HEK293 (cell line): ENCODE measurements at regions not wholly inside any gene's neighbourhood (a gene's known extent, or its start where the extent isn't known, plus 50 kb on each side); places are given as distances from the start of the nearest gene placed in this dataset.

ENCODE experiments used
- CTCF ChIA-PET: fragments of 350-600 bp; formaldehyde crosslinking; extraction: SDS; loops from one replicate; lab custom pipeline; 2021; ENCODE audit warnings: antibody characterized with exemption; lab: Yijun Ruan, JAX
- POLR2A ChIA-PET: fragments of 300-600 bp; formaldehyde crosslinking; extraction: SDS; loops from one replicate; lab custom pipeline; 2020; ENCODE audit warnings: antibody characterized with exemption, inconsistent platforms; lab: Yijun Ruan, JAX
- H3K27ac ChIP-seq: fragments of 200-500 bp; sonication (Bioruptor generic); 2 replicates; pipeline ENCODE4 v1.5.1; 2014; ENCODE audit warnings: low read depth, low read length, control low read depth, inconsistent platforms; ENCODE audit errors: extremely low read depth
- H3K36me3 ChIP-seq, 2 experiments: fragments of 200-500 bp in 1 of 2; sonication (Bioruptor generic) in 1 of 2; 1 replicate in 1 of 2; 2 replicates in 1 of 2; pipeline ENCODE4 v1.5.1; 2014 to 2017; ENCODE audit warnings: inconsistent platforms in 2 of 2, low read length in 2 of 2; ENCODE audit not compliant: control insufficient read depth in 2 of 2, insufficient read depth in 1 of 2
- H3K4me1 ChIP-seq: fragments of 200-500 bp; sonication (Bioruptor generic); 2 replicates; pipeline ENCODE4 v1.5.1; 2014; ENCODE audit warnings: mild to moderate bottlenecking, low read length, inconsistent platforms; ENCODE audit not compliant: control insufficient read depth, insufficient read depth
- H3K4me3 ChIP-seq: 2 replicates; pipeline ENCODE4 v1.5.1; 2011; ENCODE audit warnings: low read depth, mild to moderate bottlenecking, control low read depth, low read length, moderate library complexity
- H3K9me3 ChIP-seq: fragments of 200-500 bp; sonication (Bioruptor generic); 2 replicates; pipeline ENCODE4 v1.5.1; 2014; ENCODE audit warnings: low read depth, low read length, inconsistent platforms; ENCODE audit not compliant: control insufficient read depth, insufficient read depth
- EGR2 ChIP-seq: fragments of 450-650 bp; formaldehyde crosslinking; IDR thresholded peaks from 2 replicates; pipeline ENCODE4 v1.5.1; 2016; ENCODE audit warnings: low read depth, missing biosample characterization, missing genetic modification characterization
- GFI1B ChIP-seq: fragments of 450-650 bp; formaldehyde crosslinking; IDR thresholded peaks from 2 replicates; pipeline ENCODE4 v1.5.1; 2016; ENCODE audit warnings: missing biosample characterization, missing genetic modification characterization
- GLI4 ChIP-seq: fragments of 450-650 bp; formaldehyde crosslinking; IDR thresholded peaks from 2 replicates; pipeline ENCODE4 v1.5.1; 2016; ENCODE audit warnings: missing biosample characterization, missing genetic modification characterization
- KLF7 ChIP-seq: fragments of 450-650 bp; formaldehyde crosslinking; IDR thresholded peaks from 2 replicates; pipeline ENCODE4 v1.5.1; 2016; ENCODE audit warnings: missing biosample characterization, missing genetic modification characterization, borderline replicate concordance
- KLF8 ChIP-seq: fragments of 450-650 bp; formaldehyde crosslinking; IDR thresholded peaks from 2 replicates; pipeline ENCODE4 v1.5.1; 2016; ENCODE audit warnings: missing biosample characterization, missing genetic modification characterization
- OVOL3 ChIP-seq: fragments of 450-650 bp; formaldehyde crosslinking; IDR thresholded peaks from 2 replicates; pipeline ENCODE4 v1.5.1; 2016; ENCODE audit warnings: missing biosample characterization, missing genetic modification characterization
- PRDM1 ChIP-seq: fragments of 450-650 bp; formaldehyde crosslinking; IDR thresholded peaks from 2 replicates; pipeline ENCODE4; 2016; ENCODE audit warnings: missing biosample characterization, missing genetic modification characterization
- REPIN1 ChIP-seq: fragments of 450-650 bp; formaldehyde crosslinking; IDR thresholded peaks from 2 replicates; pipeline ENCODE4 v1.5.1; 2017; ENCODE audit warnings: missing biosample characterization, missing genetic modification characterization, low read depth
- SP7 ChIP-seq: fragments of 450-650 bp; formaldehyde crosslinking; IDR thresholded peaks from 2 replicates; pipeline ENCODE4 v1.5.1; 2016; ENCODE audit warnings: missing biosample characterization, missing genetic modification characterization
- ZBTB8A ChIP-seq: fragments of 450-650 bp; formaldehyde crosslinking; IDR thresholded peaks from 2 replicates; pipeline ENCODE4 v1.5.1; 2016; ENCODE audit warnings: missing biosample characterization, missing genetic modification characterization
- ZIC2 ChIP-seq: fragments of 450-650 bp; formaldehyde crosslinking; IDR thresholded peaks from 2 replicates; pipeline ENCODE4 v1.5.1; 2016; ENCODE audit warnings: missing biosample characterization, missing genetic modification characterization
- ZNF10 ChIP-seq: fragments of 450-650 bp; formaldehyde crosslinking; IDR thresholded peaks from 2 replicates; pipeline ENCODE4 v1.5.1; 2017; ENCODE audit warnings: missing biosample characterization, missing genetic modification characterization
- ZNF112 ChIP-seq: fragments of 450-650 bp; formaldehyde crosslinking; IDR thresholded peaks from 2 replicates; pipeline ENCODE4 v1.5.0; 2017; ENCODE audit warnings: missing biosample characterization, missing genetic modification characterization
- ZNF132 ChIP-seq: fragments of 450-650 bp; formaldehyde crosslinking; IDR thresholded peaks from 2 replicates; pipeline ENCODE4 v1.5.1; 2017; ENCODE audit warnings: missing biosample characterization, missing genetic modification characterization, borderline replicate concordance
- ZNF138 ChIP-seq: fragments of 450-650 bp; formaldehyde crosslinking; IDR thresholded peaks from 2 replicates; pipeline ENCODE4 v1.5.1; 2016; ENCODE audit warnings: missing biosample characterization, missing genetic modification characterization, borderline replicate concordance
- ZNF157 ChIP-seq: fragments of 450-650 bp; formaldehyde crosslinking; IDR thresholded peaks from 2 replicates; pipeline ENCODE4 v1.5.1; 2016; ENCODE audit warnings: missing biosample characterization, missing genetic modification characterization
- ZNF214 ChIP-seq: fragments of 450-650 bp; formaldehyde crosslinking; IDR thresholded peaks from 2 replicates; pipeline ENCODE4 v1.5.1; 2017; ENCODE audit warnings: missing biosample characterization, mild to moderate bottlenecking, missing genetic modification characterization, borderline replicate concordance
- ZNF302 ChIP-seq: fragments of 450-650 bp; formaldehyde crosslinking; IDR thresholded peaks from 2 replicates; pipeline ENCODE4 v1.5.1; 2016; ENCODE audit warnings: missing biosample characterization, missing genetic modification characterization, low read depth
- ZNF324 ChIP-seq: fragments of 450-650 bp; formaldehyde crosslinking; IDR thresholded peaks from 2 replicates; pipeline ENCODE4 v1.5.1; 2016; ENCODE audit warnings: missing biosample characterization, missing genetic modification characterization
- ZNF354C ChIP-seq: fragments of 450-650 bp; formaldehyde crosslinking; IDR thresholded peaks from 2 replicates; pipeline ENCODE4 v1.5.1; 2016; ENCODE audit warnings: missing biosample characterization, missing genetic modification characterization, low read depth, borderline replicate concordance
- ZNF416 ChIP-seq: fragments of 450-650 bp; formaldehyde crosslinking; IDR thresholded peaks from 2 replicates; pipeline ENCODE4 v1.5.1; 2016; ENCODE audit warnings: missing biosample characterization, missing genetic modification characterization
- ZNF433 ChIP-seq: fragments of 450-650 bp; formaldehyde crosslinking; IDR thresholded peaks from 2 replicates; pipeline ENCODE4 v1.5.1; 2016; ENCODE audit warnings: missing biosample characterization, missing genetic modification characterization, low read depth
- ZNF501 ChIP-seq: fragments of 450-650 bp; formaldehyde crosslinking; IDR thresholded peaks from 2 replicates; pipeline ENCODE4 v1.5.1; 2016; ENCODE audit warnings: missing biosample characterization, missing genetic modification characterization
- ZNF626 ChIP-seq: fragments of 450-650 bp; sonication (Bioruptor Pico); formaldehyde crosslinking; IDR thresholded peaks from 2 replicates; pipeline ENCODE4 v1.5.1; 2018; ENCODE audit warnings: missing biosample characterization, missing genetic modification characterization, inconsistent platforms
- ZNF660 ChIP-seq: fragments of 450-650 bp; IDR thresholded peaks from 2 replicates; pipeline ENCODE4 v1.5.1; 2018; ENCODE audit warnings: missing biosample characterization, mild to moderate bottlenecking, missing genetic modification characterization
- ZNF677 ChIP-seq: fragments of 450-650 bp; IDR thresholded peaks from 2 replicates; pipeline ENCODE4 v1.5.0; 2018; ENCODE audit warnings: missing biosample characterization, mild to moderate bottlenecking, missing genetic modification characterization, moderate library complexity
- ZNF76 ChIP-seq: fragments of 450-650 bp; formaldehyde crosslinking; IDR thresholded peaks from 2 replicates; pipeline ENCODE4; 2016; ENCODE audit warnings: low read depth, missing biosample characterization, missing genetic modification characterization, borderline replicate concordance
- ZSCAN23 ChIP-seq: fragments of 450-650 bp; formaldehyde crosslinking; IDR thresholded peaks from 2 replicates; pipeline ENCODE4 v1.5.1; 2016; ENCODE audit warnings: missing biosample characterization, missing genetic modification characterization
- TF ChIP-seq, protein P1 (sequence below): fragments of 450-650 bp; formaldehyde crosslinking; IDR thresholded peaks from 2 replicates; pipeline ENCODE4 v1.5.1; 2016; ENCODE audit warnings: missing biosample characterization, missing genetic modification characterization, low read depth
- TF ChIP-seq, protein P2 (sequence below): fragments of 450-650 bp; formaldehyde crosslinking; IDR thresholded peaks from 2 replicates; pipeline ENCODE4 v1.5.1; 2017; ENCODE audit warnings: missing biosample characterization, missing genetic modification characterization

DNA sequence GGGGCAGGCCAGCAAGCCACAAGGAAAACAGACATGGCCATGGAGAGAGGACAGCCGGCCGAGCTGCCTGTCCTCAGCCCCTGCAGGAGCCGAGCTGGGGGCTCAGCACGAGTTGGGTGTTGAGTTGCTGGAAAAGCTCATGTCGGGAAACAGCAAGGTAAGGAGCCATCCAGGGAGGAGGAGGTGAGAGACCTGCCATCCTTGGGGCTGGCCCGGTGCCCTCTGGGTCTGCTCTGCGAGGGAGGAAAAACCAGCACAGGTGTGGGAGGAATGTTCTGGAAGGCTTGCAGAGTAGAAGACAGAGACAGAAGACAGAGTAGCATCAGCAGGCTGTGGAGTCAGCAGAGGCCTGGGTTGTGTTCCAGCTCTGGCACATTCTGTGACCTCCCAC is 548.8 kb downstream of the PTPRU start:
- Histone ChIP-seq H3K4me3 (no peak overlapping the region), H3K9me3 (no peaks in the 10 kb centered on the region)
- CTCF ChIA-PET = interaction anchor here (1.4 kb wide), 1 partner anchor 63 kb away, joined by 4 read pairs; no protein-coding TSS in a partner anchor
- TF ChIP-seq, protein P1, sequence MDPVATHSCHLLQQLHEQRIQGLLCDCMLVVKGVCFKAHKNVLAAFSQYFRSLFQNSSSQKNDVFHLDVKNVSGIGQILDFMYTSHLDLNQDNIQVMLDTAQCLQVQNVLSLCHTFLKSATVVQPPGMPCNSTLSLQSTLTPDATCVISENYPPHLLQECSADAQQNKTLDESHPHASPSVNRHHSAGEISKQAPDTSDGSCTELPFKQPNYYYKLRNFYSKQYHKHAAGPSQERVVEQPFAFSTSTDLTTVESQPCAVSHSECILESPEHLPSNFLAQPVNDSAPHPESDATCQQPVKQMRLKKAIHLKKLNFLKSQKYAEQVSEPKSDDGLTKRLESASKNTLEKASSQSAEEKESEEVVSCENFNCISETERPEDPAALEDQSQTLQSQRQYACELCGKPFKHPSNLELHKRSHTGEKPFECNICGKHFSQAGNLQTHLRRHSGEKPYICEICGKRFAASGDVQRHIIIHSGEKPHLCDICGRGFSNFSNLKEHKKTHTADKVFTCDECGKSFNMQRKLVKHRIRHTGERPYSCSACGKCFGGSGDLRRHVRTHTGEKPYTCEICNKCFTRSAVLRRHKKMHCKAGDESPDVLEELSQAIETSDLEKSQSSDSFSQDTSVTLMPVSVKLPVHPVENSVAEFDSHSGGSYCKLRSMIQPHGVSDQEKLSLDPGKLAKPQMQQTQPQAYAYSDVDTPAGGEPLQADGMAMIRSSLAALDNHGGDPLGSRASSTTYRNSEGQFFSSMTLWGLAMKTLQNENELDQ (tag by site-specific recombination) = no peak
- TF ChIP-seq ZNF677 (tag by site-specific recombination) (no peak), ZBTB8A (tag by site-specific recombination) (no peak), ZNF626 (tag by site-specific recombination) (no peak), GFI1B (tag by site-specific recombination) (no peak), ZNF138 (tag by site-specific recombination) (no peak), ZSCAN23 (tag by site-specific recombination) (no peak), ZNF354C (tag by site-specific recombination) (no peak), KLF8 (tag by site-specific recombination) (no peak), ZNF416 (tag by site-specific recombination) (no peak), ZNF324 (tag by site-specific recombination) (no peak), ZNF132 (tag by site-specific recombination) (no peak), EGR2 (tag by site-specific recombination) (no peak), SP7 (tag by site-specific recombination) (no peak), KLF7 (tag by site-specific recombination) (no peak), ZNF112 (tag by site-specific recombination) (no peak), ZNF660 (tag by site-specific recombination) (no peak), REPIN1 (tag by site-specific recombination) (no peak), ZNF76 (tag by site-specific recombination) (no peak)
- TF ChIP-seq, protein P2, sequence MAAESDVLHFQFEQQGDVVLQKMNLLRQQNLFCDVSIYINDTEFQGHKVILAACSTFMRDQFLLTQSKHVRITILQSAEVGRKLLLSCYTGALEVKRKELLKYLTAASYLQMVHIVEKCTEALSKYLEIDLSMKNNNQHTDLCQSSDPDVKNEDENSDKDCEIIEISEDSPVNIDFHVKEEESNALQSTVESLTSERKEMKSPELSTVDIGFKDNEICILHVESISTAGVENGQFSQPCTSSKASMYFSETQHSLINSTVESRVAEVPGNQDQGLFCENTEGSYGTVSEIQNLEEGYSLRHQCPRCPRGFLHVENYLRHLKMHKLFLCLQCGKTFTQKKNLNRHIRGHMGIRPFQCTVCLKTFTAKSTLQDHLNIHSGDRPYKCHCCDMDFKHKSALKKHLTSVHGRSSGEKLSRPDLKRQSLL (tag by site-specific recombination) = no peak
- TF ChIP-seq, all 188 proteins: peak for 0
- H3K4me1 ChIP-seq = no peaks in the 10 kb centered on the region
- no peaks in the 10 kb centered on the region for H3K36me3 ChIP-seq
- POLR2A ChIA-PET = no interaction called here
- no peak overlapping the region for H3K27ac ChIP-seq

DNA sequence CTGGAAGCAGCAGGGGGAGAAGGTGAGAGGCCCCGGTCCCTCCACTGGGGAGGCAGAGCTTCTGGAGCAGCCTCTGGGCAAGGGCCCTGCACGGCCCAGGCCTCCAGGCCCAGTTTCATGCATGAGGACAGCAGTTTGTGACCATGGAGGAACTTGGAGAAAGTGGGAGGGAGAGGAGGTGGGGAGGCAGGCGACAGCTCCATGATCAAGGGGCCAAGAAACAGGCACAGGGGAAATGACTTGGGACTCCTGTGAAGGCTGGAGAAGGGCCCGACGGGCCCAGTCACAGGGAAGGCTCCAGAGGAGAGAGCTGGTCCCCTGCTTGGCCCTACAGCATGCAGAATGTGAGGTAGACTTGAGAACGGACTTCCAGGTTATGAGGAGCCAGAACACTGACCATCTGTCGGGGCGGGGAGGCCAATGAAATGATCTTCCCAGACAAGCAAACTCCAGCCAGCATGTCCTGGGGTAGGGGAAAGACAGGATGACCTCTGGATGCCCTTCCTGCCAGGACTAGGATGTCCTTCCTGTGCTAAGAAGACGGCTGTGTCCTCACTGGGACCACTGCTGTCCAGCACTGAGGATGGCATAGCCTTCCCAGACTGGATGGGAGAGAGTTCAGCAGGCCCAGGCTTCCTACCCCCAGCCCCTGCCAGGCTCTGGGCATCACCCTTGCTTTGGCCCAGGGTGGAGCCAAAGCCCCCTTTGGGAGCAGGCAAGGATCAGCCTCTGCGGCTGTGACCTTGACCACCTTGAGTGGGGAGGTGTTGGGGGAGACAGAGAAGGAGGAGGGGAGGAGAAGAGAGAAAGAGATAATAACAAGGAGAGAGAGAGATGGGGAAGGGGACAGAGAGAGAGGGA is 548.2 kb downstream of the PTPRU start:
- H3K4me1 ChIP-seq = no peaks in the 10 kb centered on the region
- H3K27ac ChIP-seq = no peak overlapping the region
- ChIA-PET POLR2A (no interaction called here), CTCF (interaction anchor here (1.4 kb wide), 1 partner anchor 64 kb away, joined by 4 read pairs; no protein-coding TSS in a partner anchor)
- H3K9me3 ChIP-seq = no peaks in the 10 kb centered on the region
- no peak overlapping the region for H3K4me3 ChIP-seq
- H3K36me3 ChIP-seq = no peaks in the 10 kb centered on the region
- no peak for TF ChIP-seq ZNF214 (tag by site-specific recombination)
- no peak for TF ChIP-seq ZNF433 (tag by site-specific recombination)
- TF ChIP-seq ZNF501 (tag by site-specific recombination) = no peak
- TF ChIP-seq ZNF10 (tag by site-specific recombination) = no peak
- TF ChIP-seq ZNF157 (tag by site-specific recombination) = no peak
- no peak for TF ChIP-seq GLI4
- TF ChIP-seq OVOL3 (tag by site-specific recombination) = no peak
- TF ChIP-seq ZNF302 (tag by site-specific recombination) = no peak
- TF ChIP-seq ZIC2 (tag by site-specific recombination) = no peak
- no peak for TF ChIP-seq PRDM1 (tag by site-specific recombination)
- TF ChIP-seq ZNF132 (tag by site-specific recombination) = no peak
